Fibroblast of mammary gland (primary cell): ENCODE measurements at regions not wholly inside any gene's neighbourhood (a gene's known extent, or its start where the extent isn't known, plus 50 kb on each side); places are given as distances from the start of the nearest gene placed in this dataset.

Experiments used
- DNase-seq: peaks from one replicate; pipeline ENCODE4 v3.0.0-alpha.2; 2010; ENCODE audit warnings: low read depth
- H3K4me3 ChIP-seq: 2 replicates; pipeline ENCODE4 v1.5.1; 2011; ENCODE audit warnings: low read depth, mild to moderate bottlenecking, low read length, moderate library complexity; ENCODE audit not compliant: control insufficient read depth
- TF ChIP-seq, protein P1 (sequence below): conservative IDR thresholded peaks from 2 replicates; pipeline ENCODE4 v1.5.1; 2011; ENCODE audit warnings: low read depth, low read length, inconsistent platforms; ENCODE audit not compliant: control insufficient read depth, insufficient read depth

DNA sequence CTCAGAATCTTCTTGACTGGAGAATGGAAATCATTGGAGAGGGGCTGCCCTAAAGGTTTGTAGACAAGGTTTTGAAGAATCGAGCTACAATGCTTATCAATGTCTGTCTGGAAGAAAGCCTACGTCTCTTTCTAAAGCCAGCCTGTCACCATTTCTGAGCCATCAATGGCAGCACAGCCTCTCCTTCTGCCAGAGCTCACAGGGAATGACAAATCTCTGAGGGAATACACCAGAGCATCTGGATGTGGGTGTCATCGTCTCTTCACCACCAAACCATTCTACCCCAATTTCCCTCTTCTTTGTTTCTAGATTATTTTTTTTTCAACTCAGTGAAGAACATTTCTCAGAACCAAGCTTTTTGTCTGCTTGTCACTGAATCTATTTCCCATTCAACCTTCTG is 349.7 kb downstream of the EMP1 start:
- no peak overlapping the region for H3K4me3 ChIP-seq
- TF ChIP-seq, protein P1, sequence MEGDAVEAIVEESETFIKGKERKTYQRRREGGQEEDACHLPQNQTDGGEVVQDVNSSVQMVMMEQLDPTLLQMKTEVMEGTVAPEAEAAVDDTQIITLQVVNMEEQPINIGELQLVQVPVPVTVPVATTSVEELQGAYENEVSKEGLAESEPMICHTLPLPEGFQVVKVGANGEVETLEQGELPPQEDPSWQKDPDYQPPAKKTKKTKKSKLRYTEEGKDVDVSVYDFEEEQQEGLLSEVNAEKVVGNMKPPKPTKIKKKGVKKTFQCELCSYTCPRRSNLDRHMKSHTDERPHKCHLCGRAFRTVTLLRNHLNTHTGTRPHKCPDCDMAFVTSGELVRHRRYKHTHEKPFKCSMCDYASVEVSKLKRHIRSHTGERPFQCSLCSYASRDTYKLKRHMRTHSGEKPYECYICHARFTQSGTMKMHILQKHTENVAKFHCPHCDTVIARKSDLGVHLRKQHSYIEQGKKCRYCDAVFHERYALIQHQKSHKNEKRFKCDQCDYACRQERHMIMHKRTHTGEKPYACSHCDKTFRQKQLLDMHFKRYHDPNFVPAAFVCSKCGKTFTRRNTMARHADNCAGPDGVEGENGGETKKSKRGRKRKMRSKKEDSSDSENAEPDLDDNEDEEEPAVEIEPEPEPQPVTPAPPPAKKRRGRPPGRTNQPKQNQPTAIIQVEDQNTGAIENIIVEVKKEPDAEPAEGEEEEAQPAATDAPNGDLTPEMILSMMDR = no peak
- no peak for DNase-seq

DNA sequence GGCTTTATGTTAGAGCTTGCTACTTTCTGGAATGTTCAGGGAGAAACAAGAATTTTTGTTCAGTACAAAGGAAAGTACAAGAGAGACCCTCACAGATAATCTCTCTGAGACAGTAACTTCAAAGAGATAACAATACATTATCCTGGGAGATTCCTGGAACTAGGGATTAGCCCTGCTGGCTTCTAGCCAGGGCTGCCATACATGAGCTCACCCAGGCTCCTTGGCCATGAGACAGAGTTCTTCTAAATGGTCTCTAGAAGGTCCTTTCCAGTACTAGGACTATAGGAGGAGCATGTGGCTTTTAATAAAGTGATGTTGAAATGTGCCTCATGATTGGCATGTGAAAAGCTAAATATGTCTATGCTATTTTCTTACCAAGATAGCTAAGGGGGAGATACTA is 342.5 kb downstream of the EMP1 start:
- DNase-seq = peak; percentile 15
- TF ChIP-seq, protein P1 = no peak
- H3K4me3 ChIP-seq = no peak overlapping the region

DNA sequence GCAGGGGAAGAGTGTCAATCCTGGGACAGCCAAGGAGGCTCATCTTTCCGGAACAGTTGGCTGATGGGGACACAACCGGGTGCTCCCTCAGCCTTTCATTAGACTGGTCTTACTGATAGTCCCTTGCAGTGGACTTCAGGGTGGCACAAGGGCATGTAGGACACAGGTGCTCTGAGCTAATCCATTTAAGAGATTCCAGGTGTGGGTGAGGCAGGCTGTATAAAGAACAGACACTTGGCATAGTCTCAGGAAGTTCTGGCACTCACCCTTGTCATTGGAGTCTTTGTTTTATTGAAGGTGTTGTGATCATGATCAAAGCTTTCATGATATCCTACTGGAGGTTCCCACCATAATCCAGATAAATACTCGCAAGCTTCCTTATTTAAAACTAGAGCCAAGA is 341.6 kb downstream of the EMP1 start:
- no peak for DNase-seq
- H3K4me3 ChIP-seq = no peak overlapping the region
- TF ChIP-seq, protein P1 = no peak

GRCh38 chr12:13537623-13538022 is 341.1 kb downstream of the EMP1 start:
- TF ChIP-seq, protein P1 = no peak
- no peak for DNase-seq

DNA sequence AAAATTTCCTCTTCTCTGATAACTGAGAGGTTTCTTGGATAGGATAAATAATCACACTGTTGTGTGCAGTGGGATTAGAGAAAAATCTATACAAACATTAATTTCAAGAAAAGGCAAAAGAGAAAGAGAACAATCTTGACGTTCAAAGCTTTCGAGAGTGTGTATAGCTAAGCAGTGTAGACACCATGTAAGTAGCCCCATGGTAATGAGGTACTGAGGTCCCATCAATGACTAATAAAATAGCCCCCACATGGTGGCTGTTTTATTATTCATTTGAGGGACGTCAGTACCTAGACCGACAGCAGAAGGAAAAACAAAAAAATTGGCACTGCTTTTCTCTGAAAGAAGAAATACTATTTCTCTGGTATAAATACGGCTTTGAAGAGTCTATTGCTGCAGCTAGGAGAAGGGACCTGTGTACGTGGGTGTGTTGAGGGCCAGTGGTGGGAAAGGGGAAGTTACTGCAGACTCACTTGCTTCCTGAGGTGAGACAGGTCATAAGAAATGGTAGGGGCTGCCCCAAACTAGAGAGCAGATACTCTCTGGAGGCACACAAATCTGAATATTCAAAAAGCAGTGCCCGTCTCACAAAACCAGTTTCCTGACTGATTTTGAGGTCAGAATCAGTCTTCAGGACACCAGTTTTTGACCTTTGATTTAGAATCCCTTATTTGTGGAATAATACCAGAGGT is 339.8 kb downstream of the EMP1 start:
- TF ChIP-seq, protein P1 = no peak
- DNase-seq = no peak
- no peak overlapping the region for H3K4me3 ChIP-seq

More at GRCh38 chr12:13537623-13538022, 341.1 kb downstream of the EMP1 start:
- no peak overlapping the region for H3K4me3 ChIP-seq

- DNase-seq = peak; percentile 62
- H3K4me3 ChIP-seq = no peak overlapping the region
- TF ChIP-seq, protein P1 = peak; percentile 99
These were observed 338.3 kb downstream of the EMP1 start for GRCh38 chr12:13534645-13535398.
